Ovary (tissue), 3 donors: ENCODE measurements at regions not wholly inside any gene's neighbourhood (a gene's known extent, or its start where the extent isn't known, plus 50 kb on each side); places are given as distances from the start of the nearest gene placed in this dataset.

ENCODE experiments used
- EP300 ChIP-seq: sonication (generic); formaldehyde crosslinking; IDR thresholded peaks from one replicate; pipeline ENCODE4 v1.6.1; 2017; ENCODE audit warnings: antibody characterized with exemption
- TF ChIP-seq, protein P1 (sequence below), 3 donors: fragments of 450-650 bp in 2 of 3; fragments of 200-600 bp in 1 of 3; IDR thresholded peaks; one replicate each; pipeline versions ENCODE4 v1.5.1 to v1.8.0; 2016 to 2022; ENCODE audit warnings: antibody characterized with exemption in 3 of 3, mild to moderate bottlenecking in 1 of 3
- donor health status: DM: no; HTN: no; CAD: no.

DNA sequence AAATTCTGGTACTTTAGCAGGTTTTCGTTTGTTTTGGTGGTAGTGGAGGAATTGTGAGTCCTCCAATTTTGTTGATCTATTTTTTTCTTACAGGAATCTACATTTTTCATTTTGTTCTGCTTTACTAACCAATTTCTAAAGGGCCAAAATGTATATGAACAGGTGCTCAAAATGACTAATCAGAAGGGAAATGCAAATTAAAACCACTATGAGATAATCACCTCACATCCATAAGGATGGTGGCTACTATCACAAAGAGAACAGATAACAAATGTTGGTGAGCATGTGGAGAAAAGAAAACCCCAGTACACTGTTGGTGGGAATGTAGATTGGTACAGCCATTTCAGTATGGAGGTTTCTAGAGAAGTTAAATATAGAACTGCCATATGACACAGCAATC lies 134.2 kb downstream of the LMO4 start:
- TF ChIP-seq, protein P1, sequence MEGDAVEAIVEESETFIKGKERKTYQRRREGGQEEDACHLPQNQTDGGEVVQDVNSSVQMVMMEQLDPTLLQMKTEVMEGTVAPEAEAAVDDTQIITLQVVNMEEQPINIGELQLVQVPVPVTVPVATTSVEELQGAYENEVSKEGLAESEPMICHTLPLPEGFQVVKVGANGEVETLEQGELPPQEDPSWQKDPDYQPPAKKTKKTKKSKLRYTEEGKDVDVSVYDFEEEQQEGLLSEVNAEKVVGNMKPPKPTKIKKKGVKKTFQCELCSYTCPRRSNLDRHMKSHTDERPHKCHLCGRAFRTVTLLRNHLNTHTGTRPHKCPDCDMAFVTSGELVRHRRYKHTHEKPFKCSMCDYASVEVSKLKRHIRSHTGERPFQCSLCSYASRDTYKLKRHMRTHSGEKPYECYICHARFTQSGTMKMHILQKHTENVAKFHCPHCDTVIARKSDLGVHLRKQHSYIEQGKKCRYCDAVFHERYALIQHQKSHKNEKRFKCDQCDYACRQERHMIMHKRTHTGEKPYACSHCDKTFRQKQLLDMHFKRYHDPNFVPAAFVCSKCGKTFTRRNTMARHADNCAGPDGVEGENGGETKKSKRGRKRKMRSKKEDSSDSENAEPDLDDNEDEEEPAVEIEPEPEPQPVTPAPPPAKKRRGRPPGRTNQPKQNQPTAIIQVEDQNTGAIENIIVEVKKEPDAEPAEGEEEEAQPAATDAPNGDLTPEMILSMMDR (IDR thresholded peaks at IDR 0.05), result no peak
- TF ChIP-seq EP300, result no peak
